ENCODE measurements at regions not wholly inside any gene's neighbourhood (a gene's known extent, or its start where the extent isn't known, plus 50 kb on each side); places are given as distances from the start of the nearest gene placed in this dataset.

GRCh38 chr9:520302-520701 is 305.6 kb downstream of the DOCK8 start (continued):
- no peak for TF ChIP-seq ZFP91 (CRISPR knock-in tag; IDR thresholded peaks at IDR 0.05; ENCODE audit: borderline replicate concordance)

GRCh38 chr9:522190-522589 is 307.5 kb downstream of the DOCK8 start:
- no peaks in the 10 kb centered on the region for H3K27me3 ChIP-seq (ENCODE audit: control insufficient read depth in 1 of 2, insufficient read depth in 2 of 2, low read length in 2 of 2)
- H3K79me2 ChIP-seq (ENCODE audit: insufficient read depth, low read length) = no peaks in the 10 kb centered on the region
- H3K4me3 ChIP-seq (replicated peaks in 1 of 3; ENCODE audit: insufficient read depth in 1 of 3, low read depth in 2 of 3, low read length in 3 of 3) = no peak overlapping the region
- H3K27ac ChIP-seq (ENCODE audit: extremely low read length, insufficient read depth, low read length) = no peak overlapping the region
- TF ChIP-seq ZNF713 (CRISPR knock-in tag; IDR thresholded peaks at IDR 0.05) = no peak
- TF ChIP-seq ZNF30 (CRISPR knock-in tag; IDR thresholded peaks at IDR 0.05) = no peak
- no peak for TF ChIP-seq HBP1 (CRISPR knock-in tag; IDR thresholded peaks at IDR 0.05; ENCODE audit: low read depth)
- no peak for TF ChIP-seq CEBPG (CRISPR knock-in tag; IDR thresholded peaks at IDR 0.05)
- no peak for TF ChIP-seq NR2F1 (CRISPR knock-in tag; IDR thresholded peaks at IDR 0.05)
- TF ChIP-seq PBX3 (CRISPR knock-in tag; IDR thresholded peaks at IDR 0.05; ENCODE audit: borderline replicate concordance) = no peak
- TF ChIP-seq NCOR1 (IDR thresholded peaks at IDR 0.05; ENCODE audit: borderline replicate concordance, low read length) = no peak
- H2AFZ ChIP-seq (ENCODE audit: low read length) = no peak overlapping the region
- H3K36me3 ChIP-seq (replicated peaks in 1 of 2; ENCODE audit: control insufficient read depth in 1 of 2, insufficient read depth in 2 of 2, low read length in 2 of 2) = no peaks in the 10 kb centered on the region
- peaks cover 13% of the 10 kb centered on the region for H3K4me1 ChIP-seq (ENCODE audit: insufficient read depth, low read length)
- no peak for FAIRE-seq
- H3K9ac ChIP-seq (ENCODE audit: insufficient read depth, low read depth, low read length) = no peak overlapping the region
- no peak for ATAC-seq
- CTCF ChIA-PET (ENCODE audit: low intra/inter-chr PET ratio, low total read pairs) = no interaction called here
- in situ Hi-C loops (cut with HindIII; ENCODE audit: extremely low pct_ligation_motif_present, low pct_unique_long_range_greater_than_20kb) (no loop called here), intact Hi-C loops (cut with micrococcal nuclease; ENCODE audit: unreplicated experiment) (no loop called here)
- WGBS (ENCODE audit: low lambda C conversion rate) = 43% methylated on average over 5 of the region's 5 CpGs
- DNase-seq (ENCODE audit: low spot score) = no peak
- no peak overlapping the region for H3K4me2 ChIP-seq (ENCODE audit: low read depth, low read length)
- H4K20me1 ChIP-seq (ENCODE audit: insufficient read depth, low read length) = no peaks in the 10 kb centered on the region
- no TSS peak for BruUV-seq (replicated peaks)
- H3K9me3 ChIP-seq (ENCODE audit: low read length) = no peaks in the 10 kb centered on the region
- POLR2A ChIA-PET = no interaction called here

Data from HepG2 (cell line).